ENCODE measurements at regions not wholly inside any gene's neighbourhood (a gene's known extent, or its start where the extent isn't known, plus 50 kb on each side); places are given as distances from the start of the nearest gene placed in this dataset.
A peak's percentile ranks its signal among the peaks of the same experiment; 100 is the strongest.

DNA sequence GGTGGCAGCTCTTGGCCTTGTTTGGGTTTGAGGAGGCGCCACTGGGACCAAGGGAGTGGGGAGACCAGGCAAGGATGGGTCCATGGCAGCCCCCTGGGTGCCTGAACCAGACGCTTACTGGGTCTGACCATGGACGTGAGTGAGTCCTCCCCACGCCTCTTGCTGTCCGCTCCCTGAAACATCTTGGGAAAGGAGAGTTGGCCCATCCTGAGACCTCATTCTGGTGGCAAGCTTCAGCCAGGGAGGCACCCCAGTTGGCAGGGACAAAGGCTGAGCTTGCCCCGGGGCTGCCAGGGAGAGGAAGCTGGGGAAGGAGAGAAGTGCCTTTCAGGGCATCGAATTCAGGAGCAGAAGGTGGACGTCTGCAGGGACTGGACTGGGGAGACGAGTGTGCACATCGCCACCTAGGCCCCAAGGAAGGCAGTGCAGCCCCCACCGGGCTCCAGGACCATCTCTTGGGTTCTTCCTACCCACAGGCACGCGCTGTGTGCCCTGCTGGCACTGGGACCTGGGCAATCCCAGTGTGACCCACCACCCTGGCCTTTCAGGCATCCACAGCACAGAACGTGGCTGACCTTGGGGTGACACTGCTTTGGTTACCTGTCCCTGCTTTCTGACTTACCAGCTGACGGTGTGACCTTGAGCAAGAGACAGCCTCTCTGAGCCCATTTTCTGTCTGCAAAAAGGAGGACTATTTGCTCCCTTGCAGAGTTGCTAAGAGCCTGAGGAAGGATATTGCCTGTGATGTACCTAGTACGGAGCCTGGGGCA lies 132.9 kb upstream of the WNT4 start:
- FAIRE-seq (peak; percentile 70), DNase-seq (ENCODE audit: low read depth, low spot score) (peak; percentile 69)
- Histone ChIP-seq H3K9me3 (replicated peaks; ENCODE audit: control insufficient read depth, insufficient read depth, low read length) (no peaks in the 10 kb centered on the region), H3K36me3 (ENCODE audit: control insufficient read depth in 2 of 2, extremely low read depth in 1 of 2, insufficient read depth in 2 of 2, low read length in 2 of 2) (no peaks in the 10 kb centered on the region), H3K9ac (replicated peaks; ENCODE audit: extremely low read depth, insufficient read depth, low read length) (no peak overlapping the region), H3K4me2 (ENCODE audit: insufficient read depth, low read length) (no peak overlapping the region), H3K79me2 (ENCODE audit: control insufficient read depth, insufficient read depth, low read length) (no peaks in the 10 kb centered on the region), H3K27ac (ENCODE audit: insufficient read depth, low read depth, low read length) (no peak overlapping the region), H3K4me3 (replicated peaks in 1 of 3; ENCODE audit: insufficient read depth in 1 of 3, low read depth in 1 of 3, low read length in 3 of 3) (no peak overlapping the region), H2AFZ (ENCODE audit: low read depth, low read length) (no peak overlapping the region), H3K27me3 (ENCODE audit: control insufficient read depth in 2 of 2, insufficient read depth in 2 of 2, low read length in 2 of 2) (peaks cover 0 to 5% of the 10 kb centered on the region in 2 experiments), H3K9me1 (replicated peaks; ENCODE audit: control insufficient read depth, extremely low read depth, insufficient read depth, low read length) (no peaks in the 10 kb centered on the region), H4K20me1 (replicated peaks; ENCODE audit: control insufficient read depth, extremely low read depth, insufficient read depth, low read length) (no peaks in the 10 kb centered on the region), H3K4me1 (ENCODE audit: control insufficient read depth, extremely low read depth, insufficient read depth, low read length) (peaks cover 22% of the 10 kb centered on the region)
- CTCF ChIA-PET = interaction anchor here (0.6 to 3.4 kb wide), 14 partner anchors 9 to 178 kb away, joined by 3 to 35 read pairs (median 3); no protein-coding TSS in a partner anchor
- intact Hi-C loops (cut with micrococcal nuclease) = loop anchor here (1.0 to 10.0 kb wide), 3 partner anchors 143 to 251 kb away; no protein-coding TSS in a partner anchor
- dilution Hi-C loops (cut with MboI; ENCODE audit: extremely low pct_ligation_motif_present, low sequenced_read_pairs) = no loop called here
- BruUV-seq (replicated peaks) = no TSS peak
- TF ChIP-seq JUN (IDR thresholded peaks at IDR 0.05; ENCODE audit: borderline replicate concordance, insufficient read depth, insufficient read length, low read depth) = no peak
- TF ChIP-seq, protein P1, sequence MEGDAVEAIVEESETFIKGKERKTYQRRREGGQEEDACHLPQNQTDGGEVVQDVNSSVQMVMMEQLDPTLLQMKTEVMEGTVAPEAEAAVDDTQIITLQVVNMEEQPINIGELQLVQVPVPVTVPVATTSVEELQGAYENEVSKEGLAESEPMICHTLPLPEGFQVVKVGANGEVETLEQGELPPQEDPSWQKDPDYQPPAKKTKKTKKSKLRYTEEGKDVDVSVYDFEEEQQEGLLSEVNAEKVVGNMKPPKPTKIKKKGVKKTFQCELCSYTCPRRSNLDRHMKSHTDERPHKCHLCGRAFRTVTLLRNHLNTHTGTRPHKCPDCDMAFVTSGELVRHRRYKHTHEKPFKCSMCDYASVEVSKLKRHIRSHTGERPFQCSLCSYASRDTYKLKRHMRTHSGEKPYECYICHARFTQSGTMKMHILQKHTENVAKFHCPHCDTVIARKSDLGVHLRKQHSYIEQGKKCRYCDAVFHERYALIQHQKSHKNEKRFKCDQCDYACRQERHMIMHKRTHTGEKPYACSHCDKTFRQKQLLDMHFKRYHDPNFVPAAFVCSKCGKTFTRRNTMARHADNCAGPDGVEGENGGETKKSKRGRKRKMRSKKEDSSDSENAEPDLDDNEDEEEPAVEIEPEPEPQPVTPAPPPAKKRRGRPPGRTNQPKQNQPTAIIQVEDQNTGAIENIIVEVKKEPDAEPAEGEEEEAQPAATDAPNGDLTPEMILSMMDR (IDR thresholded peaks at IDR 0.05; ENCODE audit: extremely low read depth in 1 of 2, insufficient read depth in 1 of 2, low read depth in 1 of 2, low read length in 2 of 2) = peak; percentile 75 to 97
- POLR2A ChIA-PET = no interaction called here

DNA sequence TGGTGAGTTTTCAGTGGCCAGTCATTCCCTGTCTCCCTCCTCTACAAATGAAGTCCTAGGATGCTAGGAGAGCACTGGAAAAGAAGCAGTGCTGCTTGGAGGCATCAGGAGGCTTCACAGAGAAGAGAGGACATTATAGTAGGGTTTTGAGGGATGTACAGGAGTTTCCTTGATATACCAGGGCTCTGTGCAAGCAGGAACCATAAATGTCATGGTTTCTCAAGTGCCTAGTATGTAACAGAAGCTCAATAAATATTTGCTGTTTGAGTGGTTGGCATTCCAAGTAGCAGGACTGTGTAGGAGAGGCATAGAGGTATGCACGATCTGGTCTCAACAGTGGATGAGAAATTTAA lies 133.5 kb upstream of the WNT4 start:
- CTCF ChIA-PET = interaction anchor here (0.6 to 3.4 kb wide), 7 partner anchors 11 to 175 kb away, joined by 3 to 35 read pairs (median 8); no protein-coding TSS in a partner anchor
- H3K9ac ChIP-seq (replicated peaks; ENCODE audit: extremely low read depth, insufficient read depth, low read length) = no peak overlapping the region
- H3K9me1 ChIP-seq (replicated peaks; ENCODE audit: control insufficient read depth, extremely low read depth, insufficient read depth, low read length) = no peaks in the 10 kb centered on the region
- H3K4me1 ChIP-seq (ENCODE audit: control insufficient read depth, extremely low read depth, insufficient read depth, low read length) = peaks cover 22% of the 10 kb centered on the region
- no peak overlapping the region for H3K4me2 ChIP-seq (ENCODE audit: insufficient read depth, low read length)
- BruUV-seq (replicated peaks) = no TSS peak
- FAIRE-seq = no peak
- H3K27ac ChIP-seq (ENCODE audit: insufficient read depth, low read depth, low read length) = no peak overlapping the region
- H3K4me3 ChIP-seq (replicated peaks in 1 of 3; ENCODE audit: insufficient read depth in 1 of 3, low read depth in 1 of 3, low read length in 3 of 3) = no peak overlapping the region
- peaks cover 0 to 5% of the 10 kb centered on the region in 2 experiments for H3K27me3 ChIP-seq (ENCODE audit: control insufficient read depth in 2 of 2, insufficient read depth in 2 of 2, low read length in 2 of 2)
- no peaks in the 10 kb centered on the region for H3K79me2 ChIP-seq (ENCODE audit: control insufficient read depth, insufficient read depth, low read length)
- no peaks in the 10 kb centered on the region for H4K20me1 ChIP-seq (replicated peaks; ENCODE audit: control insufficient read depth, extremely low read depth, insufficient read depth, low read length)
- DNase-seq (ENCODE audit: low read depth, low spot score) = no peak
- H2AFZ ChIP-seq (ENCODE audit: low read depth, low read length) = no peak overlapping the region
- TF ChIP-seq GATA2 (IDR thresholded peaks at IDR 0.05; ENCODE audit: insufficient read depth, insufficient read length, low read depth, low read length) (no peak), FOS (IDR thresholded peaks at IDR 0.05; ENCODE audit: borderline replicate concordance, insufficient read depth, low read length) (no peak), EZH2 (IDR thresholded peaks at IDR 0.05; ENCODE audit: borderline replicate concordance, low read depth, low read length, severe bottlenecking) (no peak), POLR2AphosphoS5 (IDR thresholded peaks at IDR 0.05; ENCODE audit: insufficient read depth, low read depth, low read length) (no peak), JUN (IDR thresholded peaks at IDR 0.05; ENCODE audit: borderline replicate concordance, insufficient read depth, insufficient read length, low read depth) (no peak), MYC (IDR thresholded peaks at IDR 0.05; ENCODE audit: low read depth, low read length) (no peak), POLR2A (IDR thresholded peaks at IDR 0.05; ENCODE audit: low read depth, low read length) (no peak)
- TF ChIP-seq, protein P1 (IDR thresholded peaks at IDR 0.05; ENCODE audit: extremely low read depth in 1 of 2, insufficient read depth in 1 of 2, low read depth in 1 of 2, low read length in 2 of 2) = no peak
- TF ChIP-seq, protein P2, sequence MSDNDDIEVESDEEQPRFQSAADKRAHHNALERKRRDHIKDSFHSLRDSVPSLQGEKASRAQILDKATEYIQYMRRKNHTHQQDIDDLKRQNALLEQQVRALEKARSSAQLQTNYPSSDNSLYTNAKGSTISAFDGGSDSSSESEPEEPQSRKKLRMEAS (IDR thresholded peaks at IDR 0.05; ENCODE audit: insufficient read depth, insufficient read length) = no peak
- POLR2A ChIA-PET = no interaction called here
- no peaks in the 10 kb centered on the region for H3K9me3 ChIP-seq (replicated peaks; ENCODE audit: control insufficient read depth, insufficient read depth, low read length)
- no peaks in the 10 kb centered on the region for H3K36me3 ChIP-seq (ENCODE audit: control insufficient read depth in 2 of 2, extremely low read depth in 1 of 2, insufficient read depth in 2 of 2, low read length in 2 of 2)
- dilution Hi-C loops (cut with MboI; ENCODE audit: extremely low pct_ligation_motif_present, low sequenced_read_pairs) = no loop called here
- intact Hi-C loops (cut with micrococcal nuclease) = loop anchor here (1.0 to 10.0 kb wide), 2 partner anchors 171 to 252 kb away; no protein-coding TSS in a partner anchor

All from endothelial cell of umbilical vein (primary cell).